ENCODE measurements at regions not wholly inside any gene's neighbourhood (a gene's known extent, or its start where the extent isn't known, plus 50 kb on each side); places are given as distances from the start of the nearest gene placed in this dataset.
"Not testable (repeated sequence)": the region's sequence is repeated elsewhere in the genome, so short reads cannot be mapped to it uniquely, and the experiment has no call there.

DNA sequence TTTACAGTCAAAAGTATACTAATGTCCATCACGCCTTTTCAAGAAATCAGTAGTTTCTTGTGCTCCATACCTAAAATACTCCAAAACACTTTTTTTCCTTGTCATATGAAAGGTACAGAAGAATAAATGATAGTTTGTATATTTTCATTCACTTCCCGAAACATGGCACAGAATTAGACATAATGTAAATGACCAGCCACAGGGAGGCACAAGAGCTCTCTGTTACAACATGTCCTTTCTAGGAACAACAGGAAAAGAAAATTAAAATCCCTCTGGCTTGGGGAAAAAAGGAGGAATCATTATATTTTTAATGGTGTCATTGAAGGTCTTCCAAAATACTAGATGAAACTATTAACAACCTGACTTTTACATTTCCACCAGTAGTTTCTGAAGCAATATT lies 331.2 kb downstream of the ACTR3B start:
- FAIRE-seq: no peak

DNA sequence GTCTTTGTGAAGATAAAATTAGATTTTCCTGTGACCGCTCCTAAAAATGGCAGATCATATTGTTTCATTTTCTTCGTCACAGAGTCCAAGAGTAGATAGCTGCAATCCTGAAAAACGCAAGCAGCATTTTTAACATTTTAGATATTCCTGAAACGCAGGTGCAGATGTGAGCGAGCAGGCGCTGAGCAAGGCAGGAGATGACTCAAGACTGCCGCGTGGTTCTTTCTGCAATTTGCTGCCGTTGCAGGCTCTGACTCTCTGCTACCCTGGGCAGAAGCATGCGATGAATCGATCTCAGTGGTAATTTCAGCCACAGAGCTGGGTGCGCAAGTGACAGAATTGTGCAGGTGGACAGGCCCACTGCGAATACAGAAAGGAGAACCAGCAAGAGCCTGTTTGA lies 331.9 kb downstream of the ACTR3B start:
- FAIRE-seq: no peak

DNA sequence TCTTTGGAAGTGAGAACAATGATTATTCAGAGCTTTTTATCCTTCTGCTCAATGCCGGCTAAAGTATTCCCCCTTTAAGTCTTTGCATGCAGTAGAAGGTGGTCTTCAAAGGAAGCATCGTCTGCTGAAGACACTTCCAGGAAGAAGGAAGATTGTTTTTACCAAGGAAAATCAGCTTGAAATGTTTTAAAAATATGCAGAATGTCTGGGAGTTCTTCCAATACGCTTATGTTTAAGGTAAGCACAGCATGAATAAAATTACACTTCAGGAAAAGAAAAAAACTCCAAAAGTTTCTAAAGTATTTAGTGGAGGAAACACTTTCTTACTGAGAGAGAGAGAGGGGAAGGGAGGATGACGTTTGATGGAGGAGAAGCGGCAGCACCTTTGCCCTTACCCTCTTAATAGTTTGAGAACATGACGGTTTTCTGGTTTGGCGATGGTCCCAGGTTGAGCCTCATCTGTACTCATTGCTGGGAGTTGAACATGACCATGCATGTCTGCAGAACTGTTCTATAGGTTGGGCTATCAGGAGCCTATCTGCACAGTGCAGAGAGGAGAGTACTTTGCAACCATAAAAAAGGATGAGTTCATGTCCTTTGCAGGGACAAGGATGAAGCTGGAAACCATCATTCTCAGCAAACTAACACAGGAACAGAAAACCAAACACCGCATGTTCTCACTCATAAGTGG lies 338.1 kb downstream of the ACTR3B start:
- no peak for FAIRE-seq

DNA sequence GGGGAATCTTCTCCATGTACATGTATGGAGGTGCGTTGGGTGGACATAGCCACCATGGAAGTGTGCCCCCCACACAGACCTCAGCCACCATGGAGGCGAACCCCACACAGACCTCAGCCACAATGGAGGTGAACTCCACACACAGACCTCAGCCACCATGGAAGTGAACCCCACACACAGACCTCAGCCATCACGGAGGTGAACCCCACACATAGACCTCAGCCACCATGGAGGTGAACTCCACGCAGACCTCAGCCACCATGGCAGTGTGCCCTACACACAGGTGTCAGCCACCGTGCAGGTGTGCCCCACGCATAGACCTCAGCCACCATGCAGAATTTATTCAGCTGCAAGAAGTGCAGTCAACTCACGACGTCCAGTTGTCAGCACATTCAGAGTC lies 339.7 kb downstream of the ACTR3B start:
- no peak for FAIRE-seq

DNA sequence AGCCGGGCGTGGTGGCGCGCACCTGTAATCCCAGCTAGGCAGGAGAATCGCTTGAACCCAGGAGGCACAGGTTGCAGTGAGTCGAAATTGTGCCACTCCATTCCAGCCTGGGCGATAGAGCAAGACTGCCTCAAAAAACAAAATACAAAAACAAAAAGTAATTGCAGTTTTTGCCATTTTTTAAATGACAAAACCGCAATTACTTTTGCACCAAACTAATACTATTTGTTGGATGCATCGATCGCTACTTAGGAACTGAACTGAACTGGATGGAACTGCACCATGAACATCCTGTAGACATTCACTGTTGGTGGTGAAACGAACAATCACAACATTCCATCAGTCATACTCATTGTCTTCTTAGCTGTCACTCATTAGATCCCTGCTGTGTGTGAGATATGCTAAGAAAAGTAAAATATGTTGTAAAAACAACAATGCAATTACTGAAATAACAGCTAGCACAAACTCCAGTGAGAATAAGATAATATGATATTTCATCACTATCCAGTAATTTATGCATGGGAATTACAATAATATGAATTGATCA lies 341.2 kb downstream of the ACTR3B start:
- no peak for FAIRE-seq

DNA sequence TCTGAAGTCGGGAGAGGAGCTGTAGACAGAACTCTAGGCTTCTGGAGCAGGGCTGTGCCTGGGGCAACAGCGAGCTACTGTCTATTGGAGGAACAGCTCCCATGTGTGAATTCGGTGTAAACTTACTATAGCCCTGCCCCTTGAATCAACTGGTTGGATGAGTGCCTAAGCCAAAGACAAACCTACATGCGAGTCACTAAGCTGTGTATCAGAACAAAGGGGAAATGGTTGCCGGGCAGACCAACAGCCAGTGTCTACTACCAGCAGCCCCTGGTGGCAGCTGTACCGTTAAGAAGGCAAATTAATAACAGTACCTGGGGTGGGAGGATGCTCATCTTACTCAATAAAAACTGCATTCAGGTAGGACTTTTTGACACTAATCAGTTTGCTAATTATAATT lies 343.6 kb downstream of the ACTR3B start:
- no peak for FAIRE-seq

DNA sequence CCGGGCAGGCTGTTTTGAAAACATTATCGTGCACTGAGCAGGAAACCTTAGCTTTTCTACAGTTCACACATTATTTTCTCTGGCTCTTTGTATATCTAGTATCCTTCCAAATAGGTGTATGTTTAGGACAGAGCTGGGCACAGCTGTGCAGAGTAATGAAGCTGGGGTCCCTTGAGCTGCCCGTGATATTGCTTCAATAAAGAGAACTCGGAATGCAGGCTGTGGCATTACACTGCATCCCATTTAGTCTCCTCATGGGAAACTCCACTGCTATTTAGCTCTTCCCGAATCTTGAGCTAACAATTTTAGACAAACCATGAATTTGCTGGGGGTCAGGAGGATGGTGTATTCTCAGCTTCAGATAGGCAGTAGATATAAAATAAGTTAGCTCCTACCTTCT lies 348.3 kb downstream of the ACTR3B start:
- FAIRE-seq: no peak

DNA sequence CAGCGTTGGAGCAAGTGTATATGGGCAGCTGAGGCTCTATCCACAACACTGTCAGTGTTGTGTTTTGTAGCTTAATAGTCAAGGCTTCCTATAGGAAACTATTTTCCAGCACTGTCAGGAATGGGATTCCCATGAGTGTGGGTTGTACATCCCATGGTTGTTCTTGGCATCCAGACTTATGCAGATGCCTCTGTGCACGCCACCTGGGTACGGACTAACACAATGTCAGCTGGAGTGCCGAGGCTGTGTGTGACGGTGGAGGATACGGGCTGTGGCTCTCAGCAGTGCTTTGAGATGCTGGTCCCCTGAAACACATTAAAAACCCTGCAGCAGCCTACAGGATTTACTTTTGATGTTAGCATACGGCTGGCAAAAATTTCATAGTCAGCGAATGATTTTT lies 350.0 kb downstream of the ACTR3B start:
- no peak for FAIRE-seq

DNA sequence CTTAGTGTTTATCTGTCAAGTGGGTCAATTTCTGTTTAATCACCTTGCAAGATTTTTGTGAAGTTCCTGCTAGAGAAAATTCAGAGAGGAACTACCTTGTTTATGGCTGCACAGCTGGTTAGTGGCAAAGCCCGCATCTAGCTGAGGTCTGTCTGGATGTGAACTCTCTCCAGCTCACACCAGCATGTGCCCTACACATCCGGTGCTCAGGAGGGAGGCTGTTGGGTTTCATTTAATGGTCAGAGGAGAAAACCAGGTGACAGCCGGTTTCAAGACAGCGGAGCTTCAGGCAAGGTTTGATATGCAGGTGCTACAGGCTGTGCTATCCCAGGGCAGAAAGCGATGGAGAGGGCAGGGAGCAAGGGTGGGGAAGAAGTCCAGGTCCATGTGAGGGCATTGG lies 351.1 kb downstream of the ACTR3B start:
- FAIRE-seq: no peak

DNA sequence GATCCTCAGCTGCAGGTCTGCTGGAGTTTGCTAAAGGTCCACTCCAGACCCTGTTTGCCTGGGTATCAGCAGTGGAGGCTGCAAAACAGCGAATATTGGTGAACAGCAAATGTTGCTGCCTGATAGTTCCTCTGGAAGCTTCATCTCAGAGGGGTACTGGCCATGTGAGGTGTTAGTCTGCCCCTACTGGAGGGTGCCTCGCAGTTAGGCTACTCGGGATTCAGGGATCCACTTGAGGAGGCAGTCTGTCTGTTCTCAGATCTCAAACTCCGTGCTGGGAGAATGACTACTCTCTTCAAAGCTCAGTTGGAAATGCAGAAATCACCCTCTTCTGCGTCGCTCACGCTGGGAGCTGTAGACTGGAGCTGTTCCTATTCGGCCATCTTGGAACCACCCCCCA lies 362.7 kb downstream of the ACTR3B start:
- FAIRE-seq: not testable (repeated sequence)

DNA sequence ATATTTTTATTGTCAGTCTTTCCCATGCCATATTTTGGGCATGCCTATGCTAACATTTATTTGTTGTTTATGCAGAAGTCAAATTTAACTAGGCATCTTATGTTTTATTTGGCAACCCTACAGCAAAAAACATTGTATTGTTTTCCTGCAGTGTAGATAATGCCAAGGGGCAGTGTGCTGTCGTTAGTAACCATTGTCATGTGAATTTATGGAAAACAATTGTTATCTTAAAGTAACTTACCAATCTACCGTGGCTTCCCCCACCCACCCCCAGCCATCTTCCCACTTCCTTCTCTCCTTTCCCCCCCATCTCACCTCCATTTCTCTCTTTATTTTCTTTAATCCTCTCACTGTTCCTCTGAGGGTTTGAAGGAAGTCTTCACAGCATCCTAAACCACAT lies 370.5 kb downstream of the ACTR3B start:
- no peak for FAIRE-seq

DNA sequence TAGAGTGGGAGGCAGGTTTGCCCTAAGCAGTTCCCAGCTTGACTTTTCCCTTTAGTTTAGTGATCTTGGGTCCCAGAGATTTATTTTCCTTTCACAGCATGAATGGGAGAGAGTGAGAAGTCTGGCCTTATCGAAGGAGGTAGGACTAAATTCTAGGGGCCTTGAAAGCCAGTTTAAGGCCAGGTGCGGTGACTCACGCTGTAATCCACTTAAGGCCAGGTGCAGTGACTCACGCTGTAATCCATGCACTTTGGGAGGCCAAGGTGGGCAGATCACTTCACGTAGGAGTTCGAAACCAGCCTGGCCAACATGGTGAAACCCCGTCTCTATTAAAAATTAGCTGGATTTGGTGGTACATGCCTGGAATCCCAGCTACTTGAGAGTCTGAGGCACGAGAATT lies 392.2 kb downstream of the ACTR3B start:
- FAIRE-seq: no peak

DNA sequence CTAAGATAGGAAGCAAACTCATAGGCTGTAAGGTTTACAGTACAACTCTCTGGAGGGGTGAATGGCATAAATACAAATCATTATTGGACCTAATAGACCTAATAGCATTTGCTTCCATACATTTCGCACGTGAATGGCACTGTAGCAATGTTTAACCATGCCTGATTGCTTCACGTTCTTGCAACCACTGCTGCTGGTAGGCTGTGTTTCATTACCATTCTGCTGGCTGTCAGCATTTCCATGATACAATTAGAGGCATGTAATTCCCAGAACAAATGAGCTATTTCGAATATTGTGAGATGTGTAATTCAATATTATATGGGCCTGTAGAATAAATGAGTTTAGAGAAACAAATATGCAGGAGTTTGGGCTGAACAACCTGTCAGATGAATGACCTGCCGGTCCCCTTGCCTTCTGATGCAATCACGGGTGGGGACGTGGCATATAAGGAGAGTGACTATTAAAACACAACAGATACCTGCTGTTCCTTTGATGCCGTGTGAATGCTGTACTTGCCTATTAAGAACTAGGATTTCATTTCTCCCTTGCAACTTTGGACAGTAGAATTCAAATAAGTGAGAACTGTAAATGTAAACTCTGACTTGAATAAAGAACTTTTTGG lies 393.4 kb downstream of the ACTR3B start:
- FAIRE-seq: no peak

DNA sequence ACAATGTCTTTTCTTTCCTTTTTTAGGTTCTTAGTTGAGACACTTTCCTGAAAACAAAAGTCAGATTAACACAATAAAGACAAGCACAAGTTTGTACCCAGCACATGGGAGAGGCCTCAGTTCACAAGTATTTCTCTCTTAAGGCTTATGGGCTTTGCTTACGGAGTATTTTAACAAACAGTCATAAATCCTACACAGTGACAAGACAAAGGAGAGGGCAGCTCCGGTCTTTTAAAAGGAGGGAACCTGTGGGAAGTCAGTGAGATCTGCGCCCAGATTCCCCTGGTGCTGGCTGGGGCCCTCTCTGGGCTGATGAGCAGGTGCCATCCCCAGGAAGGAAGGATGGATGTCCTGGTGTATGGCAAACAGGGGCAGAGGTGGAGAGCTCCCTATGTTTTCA lies 398.6 kb downstream of the ACTR3B start:
- FAIRE-seq: no peak

DNA sequence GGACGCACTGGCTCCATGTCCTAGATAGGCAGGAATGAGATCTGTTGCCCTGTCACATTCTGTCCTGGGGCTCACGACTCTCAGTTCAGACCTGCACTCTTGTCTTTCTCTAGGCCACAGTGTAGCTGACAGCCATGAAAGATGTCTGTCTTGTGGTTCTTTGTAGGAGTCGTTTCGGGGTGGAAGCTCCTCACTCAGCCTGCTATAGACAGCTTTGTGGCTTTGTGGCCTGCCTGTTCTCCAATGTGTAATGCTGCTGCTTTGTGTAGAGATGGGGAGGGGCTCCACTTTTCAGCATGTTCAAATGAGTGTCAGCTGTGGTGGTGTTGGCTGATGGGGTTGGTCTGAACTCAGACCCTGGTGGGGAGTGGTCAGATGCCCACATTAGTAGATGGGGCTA lies 410.7 kb downstream of the ACTR3B start:
- FAIRE-seq: no peak

DNA sequence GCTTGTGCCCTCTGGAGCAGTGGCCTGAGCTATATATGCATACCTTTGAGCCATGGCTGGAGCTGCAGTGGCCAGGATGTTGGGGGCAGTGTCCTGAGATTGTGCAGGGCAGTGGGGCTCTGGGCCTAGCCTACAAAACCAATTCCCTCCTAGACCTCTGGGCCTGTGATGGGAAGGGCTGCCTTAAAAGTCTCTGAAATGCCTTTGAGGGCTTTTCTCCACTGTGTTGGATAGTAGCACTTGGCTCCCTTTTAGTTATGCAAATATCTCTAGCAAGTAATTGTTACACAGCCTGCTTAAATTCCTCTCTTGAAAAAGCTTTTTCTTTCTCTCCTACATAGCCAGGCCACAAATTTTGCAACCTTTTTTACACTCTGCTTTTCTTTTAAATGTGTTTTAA lies 426.4 kb downstream of the ACTR3B start:
- no peak for FAIRE-seq

DNA sequence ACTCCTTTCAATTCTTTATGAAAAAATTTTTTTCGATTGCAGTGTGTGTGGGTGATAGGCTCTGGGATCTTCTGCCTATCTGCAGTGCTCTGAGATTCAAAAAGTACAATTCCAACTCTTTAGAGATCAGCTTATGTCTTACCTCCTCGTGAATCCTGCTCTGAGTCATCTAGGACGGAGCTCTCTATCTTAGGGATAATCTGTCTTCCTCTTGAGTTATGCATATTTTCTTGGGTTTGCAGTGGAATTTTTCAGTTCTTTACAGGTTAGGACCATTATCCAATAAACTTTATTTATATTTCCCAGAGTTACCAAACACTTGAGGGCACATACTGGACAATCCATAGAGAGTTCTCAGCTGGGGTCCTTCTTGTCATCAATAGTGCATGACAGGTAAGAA lies 428.6 kb downstream of the ACTR3B start:
- no peak for FAIRE-seq

DNA sequence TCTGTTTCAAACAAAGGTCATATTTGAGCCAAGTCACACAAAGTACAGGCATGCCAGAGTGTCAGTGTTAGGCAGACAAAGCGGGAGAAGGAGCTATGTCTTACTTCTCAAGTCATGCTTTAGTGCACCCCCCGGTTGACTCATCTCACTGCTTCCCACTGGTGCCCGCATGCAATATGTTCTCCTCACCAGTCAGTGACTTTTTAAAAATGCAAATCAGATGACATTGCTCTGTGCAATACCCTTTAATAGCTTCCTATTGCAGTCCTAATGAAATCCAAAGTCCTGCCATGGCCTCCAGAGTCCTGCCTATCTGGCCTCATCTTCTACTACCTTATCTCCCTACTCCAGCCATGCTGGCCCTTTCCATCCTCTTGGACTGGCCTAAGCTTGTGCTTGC lies 429.1 kb downstream of the ACTR3B start:
- no peak for FAIRE-seq

DNA sequence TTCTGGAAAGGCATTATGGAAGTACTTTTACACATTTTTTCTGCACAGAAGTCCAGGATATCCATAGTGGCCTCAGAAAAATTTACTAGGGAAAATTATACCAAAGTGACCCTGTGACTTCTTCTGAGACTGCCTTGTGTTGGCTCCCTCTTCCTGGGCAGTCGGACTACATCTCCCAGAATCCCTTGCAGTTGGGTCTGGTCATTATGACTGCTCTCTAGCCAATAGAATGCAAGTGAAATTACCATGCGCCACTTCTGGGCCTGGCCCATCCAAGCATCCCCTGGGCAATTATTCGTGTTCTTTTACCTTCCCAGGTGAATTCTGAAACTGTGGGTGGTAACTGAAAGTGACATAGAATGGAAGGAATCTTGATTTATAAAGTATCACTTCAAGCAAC lies 430.9 kb downstream of the ACTR3B start:
- FAIRE-seq: no peak

DNA sequence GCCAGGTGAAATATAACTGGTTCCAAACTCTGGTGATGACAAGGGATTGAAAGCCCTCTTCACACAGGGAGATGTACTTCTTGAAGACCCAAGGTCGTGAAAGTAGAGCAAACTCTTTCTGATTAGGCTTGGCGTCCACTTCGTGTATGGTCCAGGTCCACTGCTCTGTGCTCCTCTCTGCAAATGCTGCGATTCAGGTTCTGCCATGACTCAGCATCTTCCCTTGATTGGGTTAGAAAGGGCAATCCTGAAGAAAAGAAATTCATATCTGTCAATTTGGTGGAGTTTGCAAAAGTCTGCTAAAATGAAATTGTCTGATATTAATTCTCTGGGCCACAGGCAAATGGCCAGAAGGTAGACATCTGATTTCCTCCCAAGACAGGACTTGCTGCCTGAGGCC lies 431.4 kb downstream of the ACTR3B start:
- FAIRE-seq: no peak

DNA sequence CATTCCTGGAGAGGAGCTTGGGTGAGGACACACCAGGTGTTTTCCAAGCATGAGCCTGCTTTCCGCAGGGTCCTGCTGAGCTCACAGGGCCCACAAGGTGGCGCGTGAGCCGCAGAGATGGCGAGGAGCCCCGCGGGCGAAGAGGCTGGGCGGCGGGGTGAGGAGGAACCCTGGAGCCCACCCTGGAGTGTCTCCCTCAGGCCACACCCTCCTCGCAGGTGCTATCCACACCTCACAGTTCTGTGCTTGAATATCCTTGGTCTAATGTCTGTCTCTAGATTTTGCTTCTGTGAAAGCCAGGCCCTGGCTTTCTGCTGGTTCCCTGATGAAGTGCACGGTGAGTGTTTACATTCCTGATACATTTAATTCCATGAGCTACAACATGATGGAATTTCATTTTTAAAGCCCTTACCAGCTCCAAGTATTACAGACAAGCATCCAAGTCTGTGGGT lies 433.6 kb downstream of the ACTR3B start:
- no peak for FAIRE-seq

DNA sequence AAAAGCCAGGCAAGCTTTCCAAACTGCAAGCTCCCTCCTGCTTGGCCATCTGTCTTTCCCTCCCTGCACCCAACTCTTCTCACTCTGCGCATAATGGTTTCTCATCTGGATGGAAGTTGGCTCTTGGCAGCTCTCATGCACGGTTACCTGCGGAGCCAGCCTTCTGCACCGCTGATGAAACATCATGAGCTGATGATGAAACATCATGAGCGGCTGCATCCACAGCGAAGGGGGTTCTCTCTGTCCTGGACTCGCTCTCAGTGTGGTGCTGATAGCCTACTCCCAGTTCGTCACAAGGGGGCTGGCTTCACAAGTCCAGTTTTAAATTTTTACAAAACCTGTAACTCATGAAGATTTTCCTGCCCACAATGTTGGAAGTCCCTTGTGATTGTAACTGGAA lies 457.5 kb downstream of the ACTR3B start:
- no peak for FAIRE-seq

DNA sequence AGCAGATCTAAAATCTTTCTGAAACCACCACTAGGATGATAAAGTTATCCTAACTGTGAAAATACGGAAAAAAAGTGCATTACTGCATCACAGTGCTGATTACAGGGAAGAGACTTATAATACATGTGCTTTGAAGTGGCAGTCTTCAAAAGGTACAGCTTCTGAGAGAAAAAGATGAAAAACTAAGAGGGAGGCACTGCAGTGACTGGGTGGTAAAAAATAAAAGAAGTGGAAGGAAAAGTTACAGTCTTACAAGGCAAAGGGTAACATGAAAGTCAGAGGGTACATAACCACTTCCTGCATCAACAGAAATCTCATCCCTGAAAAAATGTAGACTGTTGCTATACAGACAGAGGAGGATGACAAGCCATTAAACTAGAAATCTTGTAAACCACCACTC lies 465.3 kb downstream of the ACTR3B start:
- FAIRE-seq: no peak

DNA sequence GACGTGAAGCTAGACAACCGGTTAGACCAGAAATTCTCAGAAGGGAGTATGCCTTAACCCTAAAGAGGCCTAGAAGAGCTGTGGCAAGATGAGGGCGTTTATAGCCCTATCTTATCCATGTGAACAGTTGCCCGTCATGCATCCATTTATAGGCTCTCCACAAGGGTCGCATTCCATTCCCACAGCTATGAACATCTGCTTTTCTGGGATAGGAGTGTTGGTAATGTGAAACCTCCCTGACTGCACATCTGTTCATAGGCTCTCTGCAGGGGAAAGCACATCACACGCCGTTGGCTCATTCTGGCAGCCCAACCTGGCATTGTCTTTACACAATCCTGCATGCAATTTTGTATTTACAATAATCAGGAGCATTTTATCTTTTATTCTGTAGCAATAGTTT lies 485.6 kb downstream of the ACTR3B start:
- not testable (repeated sequence) for FAIRE-seq

DNA sequence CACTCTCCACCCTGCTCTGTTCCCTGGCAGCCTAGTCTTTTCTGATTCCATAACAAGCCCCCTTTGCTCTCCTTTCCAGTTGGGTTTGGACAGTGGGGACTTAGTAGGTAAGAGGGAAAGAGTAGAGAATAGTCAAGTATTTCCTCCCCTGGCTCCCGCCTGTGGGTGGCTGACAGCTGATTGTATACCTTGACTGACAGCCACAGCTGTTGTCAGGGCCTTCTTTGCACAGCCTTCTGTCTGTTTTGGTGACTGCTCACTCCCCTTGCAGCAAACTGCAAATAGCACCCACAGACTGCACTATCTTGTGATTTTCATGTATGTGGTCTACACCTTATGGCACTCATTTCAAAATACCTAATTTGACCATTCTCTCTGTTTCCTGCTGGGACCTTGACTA lies 486.3 kb downstream of the ACTR3B start:
- no peak for FAIRE-seq
